A204.1 (cell line): ENCODE measurements at regions not wholly inside any gene's neighbourhood (a gene's known extent, or its start where the extent isn't known, plus 50 kb on each side); places are given as distances from the start of the nearest gene placed in this dataset.
"Not testable (repeated sequence)": the region's sequence is repeated elsewhere in the genome, so short reads cannot be mapped to it uniquely, and the experiment has no call there.

Experiments used
- FAIRE-seq: peaks from 2 replicates; lab custom pipeline; 2012; peaks lifted over from hg19 to GRCh38; lab: Jason Lieb, UNC

- no peak for FAIRE-seq
These were observed 51.5 kb upstream of the MELK start for GRCh38 chr9:36521148-36521547.

GRCh38 chr9:36517131-36517530, 55.6 kb upstream of the MELK start:
- no peak for FAIRE-seq

GRCh38 chr9:36504156-36504555, 68.5 kb upstream of the MELK start:
- no peak for FAIRE-seq

GRCh38 chr9:36503172-36504088, 69.3 kb upstream of the MELK start:
- no peak for FAIRE-seq

- no peak for FAIRE-seq
These were observed 71.0 kb upstream of the MELK start for GRCh38 chr9:36501727-36502126.

- FAIRE-seq = not testable (repeated sequence)
These were observed 71.8 kb upstream of the MELK start for GRCh38 chr9:36500931-36501330.

- FAIRE-seq = no peak
These were observed 73.4 kb upstream of the MELK start for GRCh38 chr9:36499174-36499890.

- FAIRE-seq = not testable (repeated sequence)
These were observed 79.1 kb upstream of the MELK start for GRCh38 chr9:36493564-36493963.

GRCh38 chr9:36492865-36493264, 79.8 kb upstream of the MELK start:
- no peak for FAIRE-seq

- no peak for FAIRE-seq
These were observed 83.2 kb upstream of the MELK start for GRCh38 chr9:36489453-36489852.

- FAIRE-seq = no peak
These were observed 84.3 kb upstream of the MELK start for GRCh38 chr9:36488389-36488756.

- no peak for FAIRE-seq
These were observed 85.0 kb upstream of the MELK start for GRCh38 chr9:36487482-36488388.

- FAIRE-seq = no peak
These were observed 85.7 kb upstream of the MELK start for GRCh38 chr9:36486933-36487481.

- no peak for FAIRE-seq
These were observed 86.3 kb upstream of the MELK start for GRCh38 chr9:36486329-36486932.

GRCh38 chr9:36485647-36486328, 85.7 kb upstream of the RNF38 start:
- no peak for FAIRE-seq

- no peak for FAIRE-seq
These were observed 84.1 kb upstream of the RNF38 start for GRCh38 chr9:36484124-36484523.

- no peak for FAIRE-seq
These were observed 79.0 kb upstream of the RNF38 start for GRCh38 chr9:36479101-36479500.

- no peak for FAIRE-seq
These were observed 71.3 kb upstream of the RNF38 start for GRCh38 chr9:36471359-36471758.

GRCh38 chr9:36470643-36471290, 70.7 kb upstream of the RNF38 start:
- peak; percentile 84 for FAIRE-seq

- FAIRE-seq = no peak
These were observed 63.4 kb upstream of the RNF38 start for GRCh38 chr9:36463467-36463866.

GRCh38 chr9:36462245-36462644, 62.2 kb upstream of the RNF38 start:
- no peak for FAIRE-seq
